Endothelial cell of umbilical vein (primary cell): ENCODE measurements at regions not wholly inside any gene's neighbourhood (a gene's known extent, or its start where the extent isn't known, plus 50 kb on each side); places are given as distances from the start of the nearest gene placed in this dataset.

Experiments used
- BruUV-seq: library from RNA; stranded (reverse); fragments of 400-500 nt; replicated peaks from 2 replicates; lab custom pipeline; 2021; lab: Mats Ljungman, UMichigan
- CTCF ChIA-PET: fragments of 300-600, 350-600 bp; sonication (Branson Sonifier 250); formaldehyde crosslinking; loops from one replicate; lab custom pipeline; 2021; ENCODE audit warnings: antibody characterized with exemption, inconsistent platforms; lab: Charles Lee
- POLR2A ChIA-PET: fragments of 300-600, 350-600 bp; sonication (Branson Sonifier 250); formaldehyde crosslinking; loops from one replicate; lab custom pipeline; 2021; ENCODE audit warnings: antibody characterized with exemption, inconsistent platforms; lab: Charles Lee
- DNase-seq: peaks from one replicate; pipeline ENCODE4 v3.0.0-alpha.2; 2011; ENCODE audit warnings: low read depth, low spot score
- FAIRE-seq: peaks from 2 replicates; lab custom pipeline; 2011; peaks lifted over from hg19 to GRCh38; lab: Jason Lieb, UNC
- H2AFZ ChIP-seq: 2 replicates; pipeline ENCODE4 v1.6.0; 2012; ENCODE audit warnings: low read depth, low read length, control low read depth, inconsistent platforms
- H3K27ac ChIP-seq: 2 replicates; pipeline ENCODE4 v1.5.1; 2011; ENCODE audit warnings: low read depth, mild to moderate bottlenecking, control low read depth, low read length, moderate library complexity; ENCODE audit not compliant: insufficient read depth
- H3K27me3 ChIP-seq, 2 experiments: 2 replicates each; pipeline versions ENCODE4 v1.6.0 to v1.6.1; 2011; ENCODE audit warnings: low read length in 2 of 2, mixed read lengths in 1 of 2; ENCODE audit not compliant: control insufficient read depth in 2 of 2, insufficient read depth in 2 of 2
- H3K36me3 ChIP-seq, 2 experiments: 2 replicates in 1 of 2; 3 replicates in 1 of 2; pipeline ENCODE4 v1.5.1; 2011; ENCODE audit warnings: low read length in 2 of 2, mild to moderate bottlenecking in 1 of 2, moderate library complexity in 1 of 2; ENCODE audit not compliant: control insufficient read depth in 2 of 2, insufficient read depth in 2 of 2; ENCODE audit errors: extremely low read depth in 1 of 2
- H3K4me1 ChIP-seq: 3 replicates; pipeline ENCODE4 v1.5.1; 2011; ENCODE audit warnings: mild to moderate bottlenecking, low read length; ENCODE audit not compliant: control insufficient read depth, insufficient read depth; ENCODE audit errors: extremely low read depth
- H3K4me2 ChIP-seq: 2 replicates; pipeline ENCODE4 v1.6.1; 2011; ENCODE audit warnings: low read length, control low read depth, mixed read lengths; ENCODE audit not compliant: insufficient read depth
- H3K4me3 ChIP-seq, 3 experiments: fragments of 200-600 bp in 1 of 3; sonication (generic), shearing (Covaris generic) in 1 of 3; replicated peaks in 1 of 3; 2 replicates each; pipeline ENCODE4 v1.5.1; 2011 to 2016; ENCODE audit warnings: control low read depth in 3 of 3, low read length in 3 of 3, mild to moderate bottlenecking in 2 of 3, inconsistent platforms in 1 of 3, low read depth in 1 of 3, moderate library complexity in 1 of 3; ENCODE audit not compliant: insufficient read depth in 1 of 3
- H3K79me2 ChIP-seq: 2 replicates; pipeline ENCODE4 v1.6.0; 2012; ENCODE audit warnings: low read length, inconsistent platforms; ENCODE audit not compliant: control insufficient read depth, insufficient read depth
- H3K9ac ChIP-seq: replicated peaks from 2 replicates; pipeline ENCODE3; 2011; ENCODE audit warnings: low read length, control low read depth; ENCODE audit not compliant: insufficient read depth; ENCODE audit errors: extremely low read depth
- H3K9me1 ChIP-seq: replicated peaks from 3 replicates; pipeline ENCODE4 v1.6.0; 2011; ENCODE audit warnings: mild to moderate bottlenecking, low read length; ENCODE audit not compliant: control insufficient read depth, insufficient read depth; ENCODE audit errors: extremely low read depth
- H3K9me3 ChIP-seq: replicated peaks from 2 replicates; pipeline ENCODE4 v1.5.1; 2012; ENCODE audit warnings: low read length, inconsistent platforms; ENCODE audit not compliant: control insufficient read depth, insufficient read depth
- H4K20me1 ChIP-seq: replicated peaks from 2 replicates; pipeline ENCODE3; 2011; ENCODE audit warnings: mild to moderate bottlenecking, low read length; ENCODE audit not compliant: control insufficient read depth, insufficient read depth; ENCODE audit errors: extremely low read depth
- FOS ChIP-seq: IDR thresholded peaks from 2 replicates; pipeline ENCODE4 v1.6.1; 2011; ENCODE audit warnings: mild to moderate bottlenecking, low read length, moderate library complexity, borderline replicate concordance; ENCODE audit not compliant: insufficient read depth
- MYC ChIP-seq: IDR thresholded peaks from one replicate; pipeline ENCODE4 v1.6.1; 2011; ENCODE audit warnings: mild to moderate bottlenecking, low read depth, low read length
- dilution Hi-C: fragments of 300-500 bp; cut with MboI; formaldehyde crosslinking; loops from one replicate; pipeline ENCODE4 v1.15.0; 2019; ENCODE audit warnings: low sequenced_read_pairs; ENCODE audit not compliant: extremely low pct_ligation_motif_present
- intact Hi-C: fragments of 100-400 bp; cut with micrococcal nuclease; formaldehyde crosslinking; loops from one replicate; pipeline ENCODE4 v1.10.0; 2022
- TF ChIP-seq, protein P1 (sequence below), 2 donors: IDR thresholded peaks; 1 replicate in 1 of 2; 2 replicates in 1 of 2; pipeline ENCODE4 v1.5.1; 2011; ENCODE audit warnings: low read length in 2 of 2, mild to moderate bottlenecking in 2 of 2, moderate library complexity in 2 of 2, control low read depth in 1 of 2, inconsistent platforms in 1 of 2, low read depth in 1 of 2; ENCODE audit not compliant: insufficient read depth in 1 of 2; ENCODE audit errors: extremely low read depth in 1 of 2

GRCh38 chr12:54736549-54736948, 88.4 kb upstream of the DCD start:
- H3K36me3 ChIP-seq, result no peaks in the 10 kb centered on the region
- no peak overlapping the region for H3K4me3 ChIP-seq
- no peak overlapping the region for H3K27ac ChIP-seq
- FAIRE-seq (no peak), DNase-seq (no peak)
- no TSS peak for BruUV-seq
- H3K9me1 ChIP-seq, result no peaks in the 10 kb centered on the region
- ChIA-PET CTCF (no interaction called here), POLR2A (no interaction called here)
- no peaks in the 10 kb centered on the region for H3K4me1 ChIP-seq
- dilution Hi-C loops (no loop called here), intact Hi-C loops (no loop called here)
- no peaks in the 10 kb centered on the region for H4K20me1 ChIP-seq
- no peaks in the 10 kb centered on the region for H3K9me3 ChIP-seq
- no peaks in the 10 kb centered on the region for H3K79me2 ChIP-seq
- no peak overlapping the region for H3K9ac ChIP-seq
- TF ChIP-seq MYC, result no peak
- TF ChIP-seq, protein P1, sequence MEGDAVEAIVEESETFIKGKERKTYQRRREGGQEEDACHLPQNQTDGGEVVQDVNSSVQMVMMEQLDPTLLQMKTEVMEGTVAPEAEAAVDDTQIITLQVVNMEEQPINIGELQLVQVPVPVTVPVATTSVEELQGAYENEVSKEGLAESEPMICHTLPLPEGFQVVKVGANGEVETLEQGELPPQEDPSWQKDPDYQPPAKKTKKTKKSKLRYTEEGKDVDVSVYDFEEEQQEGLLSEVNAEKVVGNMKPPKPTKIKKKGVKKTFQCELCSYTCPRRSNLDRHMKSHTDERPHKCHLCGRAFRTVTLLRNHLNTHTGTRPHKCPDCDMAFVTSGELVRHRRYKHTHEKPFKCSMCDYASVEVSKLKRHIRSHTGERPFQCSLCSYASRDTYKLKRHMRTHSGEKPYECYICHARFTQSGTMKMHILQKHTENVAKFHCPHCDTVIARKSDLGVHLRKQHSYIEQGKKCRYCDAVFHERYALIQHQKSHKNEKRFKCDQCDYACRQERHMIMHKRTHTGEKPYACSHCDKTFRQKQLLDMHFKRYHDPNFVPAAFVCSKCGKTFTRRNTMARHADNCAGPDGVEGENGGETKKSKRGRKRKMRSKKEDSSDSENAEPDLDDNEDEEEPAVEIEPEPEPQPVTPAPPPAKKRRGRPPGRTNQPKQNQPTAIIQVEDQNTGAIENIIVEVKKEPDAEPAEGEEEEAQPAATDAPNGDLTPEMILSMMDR (IDR thresholded peaks at IDR 0.05; ENCODE audit: extremely low read depth in 1 of 2, insufficient read depth in 1 of 2, low read depth in 1 of 2, low read length in 2 of 2), result no peak
- no peaks in the 10 kb centered on the region for H3K27me3 ChIP-seq
- no peak overlapping the region for H3K4me2 ChIP-seq
- no peak overlapping the region for H2AFZ ChIP-seq

GRCh38 chr12:54734196-54734950, 86.2 kb upstream of the DCD start:
- Histone ChIP-seq H3K4me3 (no peak overlapping the region), H3K27ac (no peak overlapping the region), H3K4me1 (no peaks in the 10 kb centered on the region), H3K27me3 (no peaks in the 10 kb centered on the region), H4K20me1 (no peaks in the 10 kb centered on the region), H3K9ac (no peak overlapping the region), H3K79me2 (no peaks in the 10 kb centered on the region), H3K4me2 (no peak overlapping the region), H3K36me3 (no peaks in the 10 kb centered on the region), H2AFZ (no peak overlapping the region), H3K9me1 (no peaks in the 10 kb centered on the region), H3K9me3 (no peaks in the 10 kb centered on the region)
- TF ChIP-seq FOS, result no peak
- BruUV-seq, result no TSS peak
- intact Hi-C loops, result no loop called here
- CTCF ChIA-PET, result interaction anchor here (1.7 to 1.8 kb wide), 2 partner anchors 10 to 15 kb away, joined by 11 to 12 read pairs; no protein-coding TSS in a partner anchor
- no peak for DNase-seq
- POLR2A ChIA-PET, result no interaction called here
- dilution Hi-C loops, result no loop called here
- no peak for FAIRE-seq
